HCT116 (cell line): ENCODE measurements at regions not wholly inside any gene's neighbourhood (a gene's known extent, or its start where the extent isn't known, plus 50 kb on each side); places are given as distances from the start of the nearest gene placed in this dataset.
"Not testable (repeated sequence)": the region's sequence is repeated elsewhere in the genome, so short reads cannot be mapped to it uniquely, and the experiment has no call there.

Experiments
- ATAC-seq: fragments of 200-7000 bp; cut with Tn5 transposase; 2 replicates; pipeline ENCODE4 v1.9.1; 2020; ENCODE audit warnings: mild to moderate bottlenecking, moderate library complexity
- BruUV-seq: library from RNA; stranded (reverse); fragments of 400-500 nt; replicated peaks from 2 replicates; lab custom pipeline; 2021; lab: Mats Ljungman, UMichigan
- CTCF ChIA-PET: fragments of 300-600 bp; sonication (Branson Sonifier 250); formaldehyde crosslinking; loops from one replicate; lab custom pipeline; 2021; ENCODE audit warnings: antibody characterized with exemption; lab: Charles Lee
- POLR2A ChIA-PET: fragments of 300-600, 350-600 bp; sonication (Branson Sonifier 250); formaldehyde crosslinking; loops from one replicate; lab custom pipeline; 2021; ENCODE audit warnings: antibody characterized with exemption; lab: Charles Lee
- RAD21 ChIA-PET, 2 experiments: fragments of 300-600 bp; sonication (Branson Sonifier 250); formaldehyde crosslinking; loops; one replicate each; lab custom pipeline; 2023; ENCODE audit warnings: low total read pairs in 2 of 2; ENCODE audit not compliant: uncharacterized antibody in 2 of 2, unreplicated experiment in 2 of 2, low non-redundant PET in 1 of 2; lab: Charles Lee
- DNase-seq: peaks from one replicate; pipeline ENCODE4 v3.0.0-alpha.2; 2010; ENCODE audit warnings: low read depth, low spot score
- H2AFZ ChIP-seq: fragments of 200-600 bp; shearing (Covaris generic), sonication (generic); 2 replicates; pipeline ENCODE4 v1.6.1; 2017; ENCODE audit warnings: low read depth, mixed run types, mixed read lengths, antibody characterized with exemption, low read length; ENCODE audit not compliant: poor library complexity, severe bottlenecking
- H3K27ac ChIP-seq: 2 replicates; pipeline ENCODE4 v1.5.1; 2012; ENCODE audit warnings: low read depth, low read length
- H3K27me3 ChIP-seq: fragments of 200-600 bp; sonication (generic); 2 replicates; pipeline ENCODE4 v1.6.1; 2016; ENCODE audit warnings: mixed run types, low read length, mixed read lengths; ENCODE audit not compliant: insufficient read depth
- H3K36me3 ChIP-seq, 2 experiments: fragments of 200-500 bp in 1 of 2; fragments of 200-600 bp in 1 of 2; sonication (Bioruptor generic) in 1 of 2; sonication (generic) in 1 of 2; 2 replicates each; pipeline versions ENCODE4 v1.5.1 to v1.6.1; 2014 to 2016; ENCODE audit warnings: low read length in 2 of 2, inconsistent platforms in 1 of 2, mixed read lengths in 1 of 2, mixed run types in 1 of 2; ENCODE audit not compliant: insufficient read depth in 2 of 2, control insufficient read depth in 1 of 2
- H3K4me1 ChIP-seq, 2 experiments: fragments of 200-600 bp in 1 of 2; sonication (generic) in 1 of 2; 2 replicates each; pipeline versions ENCODE4 v1.5.1 to v1.6.1; 2012 to 2017; ENCODE audit warnings: low read length in 2 of 2, inconsistent platforms in 1 of 2, mild to moderate bottlenecking in 1 of 2, mixed read lengths in 1 of 2, mixed run types in 1 of 2, moderate library complexity in 1 of 2; ENCODE audit not compliant: insufficient read depth in 2 of 2, control insufficient read depth in 1 of 2
- H3K4me2 ChIP-seq: fragments of 200-600 bp; sonication (generic); 2 replicates; pipeline ENCODE4 v1.6.1; 2017; ENCODE audit warnings: mixed run types, low read length, mixed read lengths
- H3K4me3 ChIP-seq, 2 experiments: fragments of 200-600 bp in 1 of 2; sonication (generic) in 1 of 2; replicated peaks in 1 of 2; 2 replicates each; pipeline ENCODE4 v1.5.1; 2011 to 2016; ENCODE audit warnings: low read length in 2 of 2, control low read depth in 1 of 2, low read depth in 1 of 2, mild to moderate bottlenecking in 1 of 2, mixed read lengths in 1 of 2, mixed run types in 1 of 2
- H3K79me2 ChIP-seq: fragments of 200-600 bp; sonication (generic); 2 replicates; pipeline ENCODE4 v1.6.1; 2017; ENCODE audit warnings: mild to moderate bottlenecking, mixed run types, low read length, moderate library complexity, mixed read lengths; ENCODE audit not compliant: insufficient read depth
- H3K9ac ChIP-seq: fragments of 200-600 bp; sonication (generic); 2 replicates; pipeline ENCODE4 v1.6.1; 2016; ENCODE audit warnings: low read length, mixed read lengths
- H3K9me2 ChIP-seq: fragments of 200-600 bp; sonication (generic), shearing (Covaris generic); 2 replicates; pipeline ENCODE4 v1.6.1; 2017; ENCODE audit warnings: mixed run types, mild to moderate bottlenecking, moderate library complexity; ENCODE audit not compliant: insufficient read depth
- H3K9me3 ChIP-seq, 2 experiments: fragments of 200-500 bp in 1 of 2; fragments of 200-600 bp in 1 of 2; sonication (Bioruptor generic) in 1 of 2; sonication (generic) in 1 of 2; 2 replicates each; pipeline ENCODE4 v1.6.1; 2014 to 2017; ENCODE audit warnings: low read length in 2 of 2, mixed read lengths in 2 of 2, inconsistent platforms in 1 of 2, low read depth in 1 of 2, mild to moderate bottlenecking in 1 of 2, mixed run types in 1 of 2, moderate library complexity in 1 of 2; ENCODE audit not compliant: control insufficient read depth in 1 of 2, insufficient read depth in 1 of 2
- H4K20me1 ChIP-seq: fragments of 200-600 bp; sonication (generic), shearing (Covaris generic); 2 replicates; pipeline ENCODE4 v1.6.1; 2017; ENCODE audit warnings: mixed run types, mild to moderate bottlenecking, moderate library complexity; ENCODE audit not compliant: insufficient read depth
- EZH2 ChIP-seq: fragments of 200-600 bp; sonication (generic); IDR thresholded peaks from 2 replicates; pipeline ENCODE4 v1.6.1; 2017; ENCODE audit warnings: antibody characterized with exemption, mixed run types
- intact Hi-C: fragments of 100-400 bp; cut with micrococcal nuclease; formaldehyde crosslinking; loops from 2 replicates; pipeline ENCODE4 v1.10.0; 2022

- BruUV-seq = no TSS peak
- 0 out of 2 replicates have a peak, but pooled peaks cover 2% of the 10 kb centered on the region for H3K27me3 ChIP-seq
- H3K9me3 ChIP-seq = no peaks in the 10 kb centered on the region
- no peaks in the 10 kb centered on the region for H3K36me3 ChIP-seq
- H3K4me3 ChIP-seq = no peak overlapping the region
- DNase-seq (no peak), ATAC-seq (no peak)
- no peaks in the 10 kb centered on the region for H3K9me2 ChIP-seq
- no peak overlapping the region for H2AFZ ChIP-seq
- no peak overlapping the region for H3K9ac ChIP-seq
- no peak overlapping the region for H3K4me2 ChIP-seq
- no peaks in the 10 kb centered on the region for H3K4me1 ChIP-seq
- ChIA-PET POLR2A (no interaction called here), RAD21 (no interaction called here), CTCF (interaction anchor here (1.0 kb wide), 1 partner anchor 337 kb away, joined by 3 read pairs; the partner anchor contains the start of gene SFRP4)
- H3K27ac ChIP-seq = no peak overlapping the region
- H4K20me1 ChIP-seq = no peaks in the 10 kb centered on the region
- no peak for TF ChIP-seq EZH2
- no peaks in the 10 kb centered on the region for H3K79me2 ChIP-seq
- intact Hi-C loops = no loop called here
Measured at GRCh38 chr7:37580376-37580775, 103.2 kb upstream of the GPR141 start.

DNA sequence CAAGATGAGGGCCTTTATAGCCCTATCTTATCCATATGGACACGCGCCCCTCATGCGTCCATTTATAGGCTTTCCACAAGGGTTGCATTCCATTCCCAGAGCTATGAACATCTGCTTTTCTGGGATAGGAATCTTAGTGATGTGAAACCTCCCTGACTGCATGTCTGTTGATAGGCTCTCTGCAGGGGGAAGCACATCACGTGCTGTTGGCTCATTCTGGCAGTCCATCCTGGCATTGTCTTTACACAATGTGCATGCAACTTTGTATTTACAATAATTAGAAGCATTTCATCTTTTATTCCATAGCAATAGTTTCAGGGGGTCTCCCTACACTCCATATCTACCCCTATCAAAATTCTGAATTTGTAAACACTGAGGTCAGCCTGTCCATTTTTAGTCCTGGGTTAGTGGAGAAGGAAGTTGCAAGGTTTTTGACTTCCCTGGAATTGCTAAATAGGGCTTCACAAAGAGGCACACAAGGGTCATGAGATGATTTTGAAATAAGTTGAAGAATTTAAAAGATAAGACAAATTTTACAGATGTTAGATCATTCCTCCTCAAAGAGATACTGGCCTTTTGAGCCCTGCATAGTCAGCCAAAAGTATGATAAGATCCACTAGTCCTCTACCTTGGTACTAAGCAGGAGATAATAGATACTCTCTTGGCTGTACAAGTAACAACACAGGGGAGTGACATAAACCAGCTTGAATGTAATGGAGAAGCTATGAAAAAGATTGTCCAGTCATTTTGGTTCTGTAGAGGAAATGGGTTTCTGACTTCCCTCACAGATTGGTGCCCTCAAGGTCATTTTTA, 98.7 kb upstream of the GPR141 start:
- CTCF ChIA-PET, POLR2A ChIA-PET: not testable (repeated sequence)

More for the DNA sequence above, 98.7 kb upstream of the GPR141 start:
- ATAC-seq, H3K79me2 ChIP-seq, RAD21 ChIA-PET, H3K9me2 ChIP-seq, H3K4me2 ChIP-seq, H3K36me3 ChIP-seq, H3K4me1 ChIP-seq, intact Hi-C loops, DNase-seq, H3K4me3 ChIP-seq, H3K27me3 ChIP-seq, H3K9me3 ChIP-seq, H2AFZ ChIP-seq, H3K27ac ChIP-seq, BruUV-seq, H4K20me1 ChIP-seq, H3K9ac ChIP-seq: not testable (repeated sequence)
